IMR-90 (cell line): ENCODE measurements at regions not wholly inside any gene's neighbourhood (a gene's known extent, or its start where the extent isn't known, plus 50 kb on each side); places are given as distances from the start of the nearest gene placed in this dataset.

ENCODE experiments used
- ATAC-seq: fragments of 200-7000 bp; cut with Tn5 transposase; 2 replicates; pipeline ENCODE4 v1.9.1; 2020; ENCODE audit warnings: low read depth, mild to moderate bottlenecking, moderate library complexity
- BruUV-seq: library from RNA; stranded (reverse); fragments of 400-500 nt; replicated peaks from 2 replicates; lab custom pipeline; 2021; lab: Mats Ljungman, UMichigan
- CTCF ChIA-PET: fragments of 300-600 bp; formaldehyde crosslinking; extraction: SDS; loops from one replicate; lab custom pipeline; 2021; ENCODE audit warnings: antibody characterized with exemption; lab: Yijun Ruan, JAX
- POLR2A ChIA-PET: fragments of 300-600 bp; sonication (Branson Sonifier 250); formaldehyde crosslinking; loops from one replicate; lab custom pipeline; 2022; ENCODE audit warnings: antibody characterized with exemption; ENCODE audit not compliant: unreplicated experiment; lab: Charles Lee
- DNase-seq: peaks from one replicate; pipeline ENCODE4 v3.0.0; 2013
- H2AFZ ChIP-seq: replicated peaks from 2 replicates; pipeline ENCODE3; 2013; ENCODE audit warnings: low read length, mild to moderate bottlenecking; ENCODE audit not compliant: poor library complexity
- H2AK5ac ChIP-seq: 2 replicates; pipeline ENCODE4 v1.6.1; 2013; ENCODE audit warnings: low read depth, low read length, inconsistent platforms
- H2AK9ac ChIP-seq: replicated peaks from 2 replicates; pipeline ENCODE3; 2013; ENCODE audit warnings: mild to moderate bottlenecking, low read depth, low read length, moderate library complexity; ENCODE audit not compliant: poor library complexity
- H2BK120ac ChIP-seq: 2 replicates; pipeline ENCODE4 v1.6.1; 2013; ENCODE audit warnings: low read depth, low read length, inconsistent platforms
- H2BK15ac ChIP-seq: 3 replicates; pipeline ENCODE4 v1.6.1; 2013; ENCODE audit warnings: low read depth, low read length, inconsistent platforms
- H2BK20ac ChIP-seq: 2 replicates; pipeline ENCODE4 v1.6.1; 2013; ENCODE audit warnings: low read depth, mild to moderate bottlenecking, inconsistent platforms, low read length, moderate library complexity
- H2BK5ac ChIP-seq: 2 replicates; pipeline ENCODE4 v1.6.1; 2013; ENCODE audit warnings: mild to moderate bottlenecking, low read depth, low read length, inconsistent platforms; ENCODE audit not compliant: poor library complexity, severe bottlenecking
- H3K14ac ChIP-seq: replicated peaks from 2 replicates; pipeline ENCODE4 v1.6.1; 2013; ENCODE audit warnings: low read depth, low read length, inconsistent platforms
- H3K18ac ChIP-seq: 2 replicates; pipeline ENCODE4 v1.6.1; 2013; ENCODE audit warnings: low read depth, low read length, control low read depth
- H3K23ac ChIP-seq: 2 replicates; pipeline ENCODE4 v1.6.1; 2013; ENCODE audit warnings: low read depth, low read length, inconsistent platforms
- H3K27ac ChIP-seq: 2 replicates; pipeline ENCODE4 v1.5.1; 2013; ENCODE audit warnings: mild to moderate bottlenecking, control low read depth, low read length; ENCODE audit not compliant: insufficient read depth
- H3K27me3 ChIP-seq: 2 replicates; pipeline ENCODE4 v1.6.1; 2013; ENCODE audit warnings: low read length; ENCODE audit not compliant: control insufficient read depth, insufficient read depth
- H3K36me3 ChIP-seq: 2 replicates; pipeline ENCODE4 v1.6.1; 2013; ENCODE audit warnings: low read length, mixed read lengths; ENCODE audit not compliant: control insufficient read depth, insufficient read depth
- H3K4ac ChIP-seq: 2 replicates; pipeline ENCODE4 v1.6.1; 2013; ENCODE audit warnings: low read depth, low read length, inconsistent platforms
- H3K4me1 ChIP-seq: 2 replicates; pipeline ENCODE4 v1.6.1; 2013; ENCODE audit warnings: low read length, mixed read lengths; ENCODE audit not compliant: control insufficient read depth, insufficient read depth
- H3K4me2 ChIP-seq: 2 replicates; pipeline ENCODE4 v1.6.1; 2013; ENCODE audit warnings: low read depth, mild to moderate bottlenecking, control low read depth, low read length, moderate library complexity
- H3K4me3 ChIP-seq: 2 replicates; pipeline ENCODE4 v1.5.1; 2013; ENCODE audit warnings: low read depth, mild to moderate bottlenecking, control low read depth, low read length, moderate library complexity; ENCODE audit not compliant: insufficient read depth
- H3K56ac ChIP-seq: 2 replicates; pipeline ENCODE4 v1.6.1; 2013; ENCODE audit warnings: low read length, inconsistent platforms; ENCODE audit not compliant: insufficient read depth; ENCODE audit errors: extremely low read depth
- H3K79me1 ChIP-seq, 2 experiments: 2 replicates each; pipeline ENCODE4 v1.6.1; 2013; ENCODE audit warnings: low read length in 2 of 2, inconsistent platforms in 1 of 2, low read depth in 1 of 2
- H3K9ac ChIP-seq: 2 replicates; pipeline ENCODE4 v1.6.1; 2013; ENCODE audit warnings: low read depth, low read length, control low read depth
- H3K9me1 ChIP-seq: 2 replicates; pipeline ENCODE4 v1.6.1; 2013; ENCODE audit warnings: low read length, inconsistent platforms; ENCODE audit not compliant: insufficient read depth
- H3K9me3 ChIP-seq: 2 replicates; pipeline ENCODE4 v1.6.1; 2013; ENCODE audit warnings: low read length; ENCODE audit not compliant: control insufficient read depth, insufficient read depth
- H4K20me1 ChIP-seq: 2 replicates; pipeline ENCODE4 v1.6.1; 2013; ENCODE audit warnings: low read length, inconsistent platforms; ENCODE audit not compliant: insufficient read depth
- H4K5ac ChIP-seq: 2 replicates; pipeline ENCODE4 v1.6.1; 2013; ENCODE audit warnings: mild to moderate bottlenecking, low read depth, low read length, control low read depth
- H4K8ac ChIP-seq, 2 experiments: 2 replicates each; pipeline ENCODE4 v1.6.1; 2013; ENCODE audit warnings: low read depth in 2 of 2, low read length in 2 of 2, control low read depth in 1 of 2, inconsistent platforms in 1 of 2
- H4K91ac ChIP-seq: 2 replicates; pipeline ENCODE4 v1.6.1; 2013; ENCODE audit warnings: low read depth, low read length, inconsistent platforms; ENCODE audit not compliant: insufficient read depth
- BHLHE40 ChIP-seq: fragments of 150-350 bp; IDR thresholded peaks from 2 replicates; pipeline ENCODE4 v1.6.1; 2016; ENCODE audit warnings: mild to moderate bottlenecking, low read depth, low read length
- CEBPB ChIP-seq: IDR thresholded peaks from 2 replicates; pipeline ENCODE4 v1.6.1; 2012; ENCODE audit warnings: low read depth, low read length, improper control_type of control experiment
- CHD1 ChIP-seq: IDR thresholded peaks from 2 replicates; pipeline ENCODE4 v1.6.1; 2012; ENCODE audit warnings: low read depth, low read length, improper control_type of control experiment
- ELK1 ChIP-seq: fragments of 150-350 bp; IDR thresholded peaks from 2 replicates; pipeline ENCODE4 v1.6.1; 2016; ENCODE audit warnings: low read depth, mild to moderate bottlenecking, low read length, moderate library complexity, borderline replicate concordance
- MAFK ChIP-seq: IDR thresholded peaks from 2 replicates; pipeline ENCODE4 v1.6.1; 2012; ENCODE audit warnings: low read depth, low read length, improper control_type of control experiment
- MAZ ChIP-seq: IDR thresholded peaks from 2 replicates; pipeline ENCODE4 v1.6.1; 2012; ENCODE audit warnings: low read depth, mild to moderate bottlenecking, low read length, improper control_type of control experiment, moderate library complexity, borderline replicate concordance
- MXI1 ChIP-seq: IDR thresholded peaks from 2 replicates; pipeline ENCODE4 v1.6.1; 2012; ENCODE audit warnings: low read depth, mild to moderate bottlenecking, low read length, moderate library complexity, borderline replicate concordance
- NFE2L2 ChIP-seq: fragments of 150-350 bp; IDR thresholded peaks from 2 replicates; pipeline ENCODE4 v1.6.1; 2016; ENCODE audit warnings: low read depth, mild to moderate bottlenecking, low read length
- RAD21 ChIP-seq: IDR thresholded peaks from 2 replicates; pipeline ENCODE4 v1.6.1; 2012; ENCODE audit warnings: low read length, improper control_type of control experiment
- RCOR1 ChIP-seq: IDR thresholded peaks from 2 replicates; pipeline ENCODE4 v1.6.1; 2012; ENCODE audit warnings: mild to moderate bottlenecking, low read length, improper control_type of control experiment; ENCODE audit not compliant: insufficient replicate concordance
- RFX5 ChIP-seq: IDR thresholded peaks from 2 replicates; pipeline ENCODE4 v1.8.0; 2012; ENCODE audit warnings: low read depth, mild to moderate bottlenecking, low read length, moderate library complexity
- SMC3 ChIP-seq: fragments of 150-350 bp; IDR thresholded peaks from 2 replicates; pipeline ENCODE4 v1.6.1; 2016; ENCODE audit warnings: low read depth, mild to moderate bottlenecking, antibody characterized with exemption, low read length, moderate library complexity
- WGBS, 2 experiments: methylation state at CpG; one replicate each; pipeline versions ENCODE4 v1.1.5 to v1.1.7; 2013; ENCODE audit warnings: missing lambda C conversion rate in 2 of 2; ENCODE audit not compliant: insufficient read length in 1 of 2; ENCODE audit errors: extremely low coverage in 2 of 2; 5-methylcytosine and 5-hydroxymethylcytosine counted together
- dilution Hi-C: fragments of 300-500 bp; cut with HindIII; formaldehyde crosslinking; loops from one replicate; pipeline ENCODE4 v1.14.3; 2018; ENCODE audit warnings: low sequenced_read_pairs; ENCODE audit not compliant: unreplicated experiment
- in situ Hi-C: fragments of 300-500 bp; cut with MboI; formaldehyde crosslinking; loops from 3 replicates; pipeline ENCODE4 v1.14.3; 2019; ENCODE audit warnings: low sequenced_read_pairs, inconsistent platforms, mixed read lengths
- intact Hi-C: fragments of 100-400 bp; cut with micrococcal nuclease; formaldehyde crosslinking; loops from 2 replicates; pipeline ENCODE4 v1.10.0; 2022

DNA sequence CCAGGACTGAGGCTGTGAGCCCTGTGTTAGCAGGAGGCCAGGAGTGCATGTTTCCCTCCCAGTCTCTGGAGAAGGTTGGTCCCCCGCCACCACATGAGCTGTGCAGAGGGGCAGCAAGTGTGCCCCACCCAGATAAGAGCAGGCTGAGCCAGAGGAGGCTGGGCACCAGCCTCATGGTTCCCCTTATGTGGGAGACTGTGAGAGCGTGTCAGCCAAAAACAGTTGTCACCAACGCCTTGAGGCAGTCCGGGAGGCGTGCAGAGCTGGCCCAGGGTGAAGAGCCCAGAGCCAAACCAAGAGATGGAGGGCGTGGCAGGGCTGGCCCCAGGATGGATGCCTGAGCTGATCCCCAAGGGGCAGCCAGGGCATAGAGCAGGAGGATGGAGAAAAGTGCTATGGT, 128.7 kb upstream of the GLI2 start:
- Histone ChIP-seq H4K20me1 (no peaks in the 10 kb centered on the region), H3K4me2 (no peak overlapping the region), H3K27me3 (peaks cover 24% of the 10 kb centered on the region; the same call in 1 of the 2 replicates), H2BK5ac (no peak overlapping the region), H4K91ac (no peak overlapping the region; the same call in 1 of the 2 replicates), H3K9me1 (no peaks in the 10 kb centered on the region), H4K8ac (no peak overlapping the region), H3K4me3 (no peak overlapping the region), H2BK15ac (no peak overlapping the region), H3K27ac (no peak overlapping the region), H2BK20ac (no peak overlapping the region), H3K4ac (no peak overlapping the region), H2AK9ac (no peak overlapping the region), H3K9ac (no peak overlapping the region), H3K4me1 (peaks cover 2% of the 10 kb centered on the region; the same call in 1 of the 2 replicates), H3K9me3 (no peaks in the 10 kb centered on the region), H3K14ac (no peak overlapping the region), H3K23ac (no peak overlapping the region), H3K56ac (no peak overlapping the region), H3K18ac (no peak overlapping the region), H3K36me3 (no peaks in the 10 kb centered on the region), H4K5ac (no peak overlapping the region), H2AFZ (no peak overlapping the region), H2AK5ac (no peak overlapping the region; the same call in 1 of the 2 replicates), H2BK120ac (no peak overlapping the region), H3K79me1 (no peaks in the 10 kb centered on the region)
- no TSS peak for BruUV-seq
- dilution Hi-C loops: no loop called here
- no peak for TF ChIP-seq RAD21
- no peak for TF ChIP-seq RFX5
- TF ChIP-seq MXI1: no peak
- no peak for TF ChIP-seq CHD1
- no peak for TF ChIP-seq CEBPB
- TF ChIP-seq MAFK: no peak
- no peak for TF ChIP-seq SMC3
- TF ChIP-seq RCOR1: no peak
- no peak for TF ChIP-seq NFE2L2
- no peak for TF ChIP-seq BHLHE40
- no peak for TF ChIP-seq MAZ
- TF ChIP-seq ELK1: no peak
- ATAC-seq (no peak), DNase-seq (no peak)
- WGBS, 2 experiments: 54% methylated on average over 2 of the region's 6 CpGs; no CpG with 5 or more reads in 1 of the 2 experiments
- intact Hi-C loops: no loop called here
- POLR2A ChIA-PET: no interaction called here
- CTCF ChIA-PET: no interaction called here
- in situ Hi-C loops: no loop called here
